Ishikawa (cell line): ENCODE measurements at regions not wholly inside any gene's neighbourhood (a gene's known extent, or its start where the extent isn't known, plus 50 kb on each side); places are given as distances from the start of the nearest gene placed in this dataset.

Source experiments
- CEBPB ChIP-seq: IDR thresholded peaks from 2 replicates; pipeline ENCODE4 v1.6.1; 2012
- CREB1 ChIP-seq: IDR thresholded peaks from 2 replicates; pipeline ENCODE4 v1.6.1; 2012; ENCODE audit warnings: low read depth
- EGR1 ChIP-seq: IDR thresholded peaks from 2 replicates; pipeline ENCODE4 v1.6.1; 2012
- EP300 ChIP-seq: IDR thresholded peaks from 2 replicates; pipeline ENCODE4 v1.6.1; 2012; ENCODE audit warnings: borderline replicate concordance
- FOXM1 ChIP-seq: IDR thresholded peaks from 2 replicates; pipeline ENCODE4 v1.6.1; 2012; ENCODE audit warnings: low read depth, borderline replicate concordance
- MAX ChIP-seq: IDR thresholded peaks from 2 replicates; pipeline ENCODE4 v1.6.1; 2012
- NFIC ChIP-seq: IDR thresholded peaks from 2 replicates; pipeline ENCODE4 v1.6.1; 2012
- RAD21 ChIP-seq: IDR thresholded peaks from 2 replicates; pipeline ENCODE4 v1.6.1; 2012; ENCODE audit warnings: low read depth
- REST ChIP-seq: IDR thresholded peaks from 2 replicates; pipeline ENCODE4 v1.6.1; 2012; ENCODE audit warnings: low read depth, mild to moderate bottlenecking
- TAF1 ChIP-seq: IDR thresholded peaks from 2 replicates; pipeline ENCODE4 v1.6.1; 2012; ENCODE audit warnings: low read depth, mild to moderate bottlenecking
- TCF12 ChIP-seq: IDR thresholded peaks from 2 replicates; pipeline ENCODE4 v1.6.1; 2012; ENCODE audit warnings: low read depth
- TEAD4 ChIP-seq: IDR thresholded peaks from 2 replicates; pipeline ENCODE4 v1.6.1; 2012
- USF1 ChIP-seq: IDR thresholded peaks from 2 replicates; pipeline ENCODE4 v1.6.1; 2012
- YY1 ChIP-seq: IDR thresholded peaks from 2 replicates; pipeline ENCODE4 v1.6.1; 2012; ENCODE audit warnings: low read depth
- ZBTB7A ChIP-seq: IDR thresholded peaks from 2 replicates; pipeline ENCODE4 v1.6.1; 2012; ENCODE audit warnings: low read depth

- TF ChIP-seq TAF1 (no peak), FOXM1 (no peak), EP300 (no peak), TEAD4 (no peak), NFIC (no peak), RAD21 (no peak), USF1 (no peak), REST (no peak), CREB1 (no peak), TCF12 (no peak), ZBTB7A (no peak), MAX (no peak), EGR1 (no peak)
Observed at GRCh38 chr6:867378-867777, 174.4 kb upstream of the EXOC2 start.

GRCh38 chr6:866316-866715, 173.4 kb upstream of the EXOC2 start:
- TF ChIP-seq TAF1 (no peak), ZBTB7A (no peak), FOXM1 (no peak), RAD21 (no peak), NFIC (no peak), TCF12 (no peak), TEAD4 (no peak), EP300 (no peak), REST (no peak), EGR1 (no peak), MAX (no peak), USF1 (no peak), YY1 (no peak), CEBPB (no peak), CREB1 (no peak)

- TF ChIP-seq CEBPB: no peak
- no peak for TF ChIP-seq YY1
- TF ChIP-seq EGR1: no peak
- no peak for TF ChIP-seq ZBTB7A
- no peak for TF ChIP-seq EP300
- TF ChIP-seq USF1: no peak
- no peak for TF ChIP-seq REST
- no peak for TF ChIP-seq TCF12
- no peak for TF ChIP-seq TEAD4
- TF ChIP-seq MAX: no peak
- TF ChIP-seq NFIC: no peak
- TF ChIP-seq TAF1: no peak
- TF ChIP-seq RAD21: no peak
Observed at GRCh38 chr6:865846-866245, 172.9 kb upstream of the EXOC2 start.

- TF ChIP-seq ZBTB7A (no peak), MAX (no peak), FOXM1 (no peak), RAD21 (no peak), EP300 (no peak), CREB1 (no peak), REST (no peak), YY1 (no peak)
Observed at GRCh38 chr6:863831-864230, 170.9 kb upstream of the EXOC2 start.
